Tibial nerve (tissue), 4 donors: ENCODE measurements at regions not wholly inside any gene's neighbourhood (a gene's known extent, or its start where the extent isn't known, plus 50 kb on each side); places are given as distances from the start of the nearest gene placed in this dataset.

Source experiments
- DNase-seq, 2 donors: peaks; one replicate each; pipeline ENCODE4 v3.0.0-alpha.2; 2019; ENCODE audit warnings: low spot score in 2 of 2
- H3K27ac ChIP-seq, 4 donors: fragments of 200-600 bp; sonication (generic) in 3 of 4; one replicate each; pipeline ENCODE4 v1.5.1; 2017 to 2019; ENCODE audit warnings: mild to moderate bottlenecking in 1 of 4
- H3K27me3 ChIP-seq, 2 donors: fragments of 200-600 bp; sonication (generic) in 1 of 2; one replicate each; pipeline versions ENCODE4 v1.5.1 to v1.6.0; 2017 to 2019
- H3K36me3 ChIP-seq, 3 donors: fragments of 200-600 bp; sonication (generic); one replicate each; pipeline ENCODE4 v1.5.1; 2018 to 2019
- H3K4me1 ChIP-seq, 4 donors: fragments of 200-600 bp; sonication (generic) in 3 of 4; one replicate each; pipeline ENCODE4 v1.5.1; 2017 to 2019
- H3K4me3 ChIP-seq, 4 donors: fragments of 200-600 bp; sonication (generic) in 3 of 4; one replicate each; pipeline ENCODE4 v1.5.1; 2017 to 2019; ENCODE audit warnings: mild to moderate bottlenecking in 1 of 4, moderate library complexity in 1 of 4
- H3K9me3 ChIP-seq, 4 donors: fragments of 200-600 bp; sonication (generic) in 3 of 4; one replicate each; pipeline ENCODE4 v1.5.1; 2017 to 2019
- CTCF ChIP-seq, 5 experiments: fragments of 200-600 bp in 3 of 5; fragments of 450-650 bp in 2 of 5; sonication (generic) in 3 of 5; IDR thresholded peaks; one replicate each; pipeline ENCODE4 v1.5.1; 2016 to 2019; ENCODE audit warnings: antibody characterized with exemption in 5 of 5, mild to moderate bottlenecking in 3 of 5, moderate library complexity in 2 of 5
- EP300 ChIP-seq, 2 donors: sonication (generic); formaldehyde crosslinking; IDR thresholded peaks; one replicate each; pipeline ENCODE4 v1.6.1; 2017; ENCODE audit warnings: antibody characterized with exemption in 2 of 2, mild to moderate bottlenecking in 1 of 2
- POLR2A ChIP-seq, 2 donors: fragments of 450-650 bp; IDR thresholded peaks; one replicate each; pipeline ENCODE4 v1.6.1; 2017; ENCODE audit warnings: antibody characterized with exemption in 2 of 2, mild to moderate bottlenecking in 2 of 2, moderate library complexity in 2 of 2
- WGBS, 2 donors: methylation state at CpG; one replicate each; pipeline ENCODE4 v1.1.5; 2018; 5-methylcytosine and 5-hydroxymethylcytosine counted together

DNA sequence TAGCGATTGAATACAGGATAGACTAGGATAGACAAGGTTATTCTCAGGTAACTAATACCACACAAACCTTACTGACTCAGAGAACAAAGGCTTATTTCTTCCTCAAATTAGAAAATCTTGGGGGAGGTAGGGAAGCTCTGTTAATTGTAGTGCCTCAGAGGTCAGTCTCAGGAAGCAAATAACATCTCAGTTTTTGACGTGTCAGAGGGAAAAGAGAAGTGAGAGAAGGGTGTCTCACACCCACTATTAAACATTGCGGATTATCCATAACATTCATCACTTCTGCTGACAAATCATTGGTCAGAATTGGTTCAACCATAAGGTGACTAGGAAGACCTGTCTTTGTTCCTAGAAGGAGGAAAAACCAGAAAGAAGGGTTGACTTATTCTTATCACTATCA lies 579.4 kb upstream of the MIR17HG start:
- H3K4me1 ChIP-seq, result no peaks in the 10 kb centered on the region
- no peaks in the 10 kb centered on the region for H3K36me3 ChIP-seq
- TF ChIP-seq POLR2A (IDR thresholded peaks at IDR 0.05), result no peak
- no peak for TF ChIP-seq EP300 (IDR thresholded peaks at IDR 0.05)
- TF ChIP-seq CTCF (IDR thresholded peaks at IDR 0.05), result no peak
- no peaks in the 10 kb centered on the region for H3K9me3 ChIP-seq
- no peak overlapping the region for H3K27ac ChIP-seq
- DNase-seq, result no peak
- WGBS, 2 donors, result 67 to 68% methylated on average over 3 of the region's 3 CpGs
- no peaks in the 10 kb centered on the region for H3K27me3 ChIP-seq
- no peak overlapping the region for H3K4me3 ChIP-seq

GRCh38 chr13:90769387-90769786 lies 578.1 kb upstream of the MIR17HG start:
- DNase-seq, result no peak
- TF ChIP-seq CTCF (IDR thresholded peaks at IDR 0.05), result no peak
- TF ChIP-seq EP300 (IDR thresholded peaks at IDR 0.05), result no peak
- no peak for TF ChIP-seq POLR2A (IDR thresholded peaks at IDR 0.05)
- Histone ChIP-seq H3K4me1 (no peaks in the 10 kb centered on the region), H3K9me3 (no peaks in the 10 kb centered on the region), H3K36me3 (no peaks in the 10 kb centered on the region), H3K27ac (no peak overlapping the region), H3K27me3 (no peaks in the 10 kb centered on the region), H3K4me3 (no peak overlapping the region)
- 91 to 95% methylated on average over 3 of the region's 3 CpGs for WGBS, 2 donors

DNA sequence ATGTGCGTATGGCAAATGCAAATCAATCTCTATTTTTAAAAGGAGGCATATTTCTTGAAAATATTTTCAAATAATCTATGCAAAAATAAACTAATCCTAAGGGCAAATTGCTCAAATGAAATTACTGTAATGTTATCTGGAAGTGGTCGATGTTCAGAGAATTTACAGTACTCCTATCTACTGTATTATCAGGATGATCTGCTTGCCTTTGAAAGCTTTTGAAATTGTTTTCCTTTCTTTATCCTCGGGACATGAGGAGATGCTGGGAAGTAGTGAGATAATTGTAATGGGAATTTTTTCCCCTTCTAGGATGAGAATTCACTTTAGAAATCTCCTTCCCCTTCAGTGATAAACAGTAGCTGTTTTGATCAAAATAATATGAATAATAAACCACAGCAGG lies 577.2 kb upstream of the MIR17HG start:
- H3K27ac ChIP-seq, result no peak overlapping the region
- no peak for DNase-seq
- no peaks in the 10 kb centered on the region for H3K4me1 ChIP-seq
- H3K27me3 ChIP-seq, result no peaks in the 10 kb centered on the region
- no peak overlapping the region for H3K4me3 ChIP-seq
- H3K9me3 ChIP-seq, result no peaks in the 10 kb centered on the region
- no peaks in the 10 kb centered on the region for H3K36me3 ChIP-seq
- 63 to 69% methylated on average over 3 of the region's 3 CpGs for WGBS, 2 donors
- no peak for TF ChIP-seq EP300 (IDR thresholded peaks at IDR 0.05)
- no peak for TF ChIP-seq CTCF (IDR thresholded peaks at IDR 0.05)
- no peak for TF ChIP-seq POLR2A (IDR thresholded peaks at IDR 0.05)

GRCh38 chr13:90773681-90774080 lies 573.8 kb upstream of the MIR17HG start:
- no peak for TF ChIP-seq CTCF (IDR thresholded peaks at IDR 0.05)
- no peak for TF ChIP-seq EP300 (IDR thresholded peaks at IDR 0.05)
- TF ChIP-seq POLR2A (IDR thresholded peaks at IDR 0.05), result no peak
- no peaks in the 10 kb centered on the region for H3K9me3 ChIP-seq
- no peaks in the 10 kb centered on the region for H3K27me3 ChIP-seq
- no peaks in the 10 kb centered on the region for H3K36me3 ChIP-seq
- no peak overlapping the region for H3K4me3 ChIP-seq
- no peak overlapping the region for H3K27ac ChIP-seq
- DNase-seq, result no peak
- no peaks in the 10 kb centered on the region for H3K4me1 ChIP-seq

DNA sequence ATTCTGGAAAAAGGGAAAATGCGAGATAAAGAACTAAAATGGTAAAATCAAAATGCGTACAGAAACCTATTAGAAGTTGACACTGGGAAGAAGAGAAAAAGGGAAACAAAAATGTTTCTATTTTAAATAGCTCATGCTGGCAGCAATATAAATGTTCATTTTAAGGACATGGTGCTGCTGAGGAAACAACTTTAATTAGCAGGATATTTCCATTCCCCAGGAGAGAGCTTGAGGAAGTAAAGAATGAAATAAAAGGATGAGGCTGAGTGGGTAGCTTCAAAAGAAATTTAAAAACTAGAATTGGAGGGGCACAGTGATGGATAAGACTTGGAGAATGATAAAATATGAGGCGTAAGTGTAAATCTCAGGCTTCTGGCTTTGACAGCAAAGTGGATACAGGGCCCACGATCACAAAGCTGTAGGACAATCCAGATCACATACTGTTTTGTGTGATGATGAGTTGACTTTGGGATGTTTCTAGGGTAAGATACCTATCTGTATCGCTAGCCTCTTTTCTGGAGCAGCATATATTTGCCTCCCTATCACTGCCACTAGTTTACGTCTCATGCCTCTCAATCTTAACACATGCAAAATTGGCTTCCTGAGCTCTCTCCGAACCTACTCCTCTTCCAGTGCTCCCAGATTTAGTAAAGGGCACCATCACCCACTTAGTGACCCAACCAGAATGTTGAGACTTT lies 571.3 kb upstream of the MIR17HG start:
- 92 to 93% methylated on average over 7 of the region's 7 CpGs for WGBS, 2 donors
- no peak for DNase-seq
- TF ChIP-seq CTCF (IDR thresholded peaks at IDR 0.05), result no peak
- no peak for TF ChIP-seq POLR2A (IDR thresholded peaks at IDR 0.05)
- no peak for TF ChIP-seq EP300 (IDR thresholded peaks at IDR 0.05)

More for the DNA sequence above, 571.3 kb upstream of the MIR17HG start:
- Histone ChIP-seq H3K27ac (no peak overlapping the region), H3K27me3 (no peaks in the 10 kb centered on the region), H3K4me3 (no peak overlapping the region), H3K36me3 (no peaks in the 10 kb centered on the region), H3K9me3 (no peaks in the 10 kb centered on the region), H3K4me1 (no peaks in the 10 kb centered on the region)
